ENCODE measurements at regions not wholly inside any gene's neighbourhood (a gene's known extent, or its start where the extent isn't known, plus 50 kb on each side); places are given as distances from the start of the nearest gene placed in this dataset.

GRCh38 chr7:18210788-18211187, 183.1 kb upstream of the PRPS1L1 start:
- TF ChIP-seq CTCF (conservative IDR thresholded peaks at IDR 0.05; ENCODE audit: low read length) = no peak
- no peak for TF ChIP-seq EZH2phosphoT487 (IDR thresholded peaks at IDR 0.05; ENCODE audit: borderline replicate concordance)
